ENCODE measurements at regions not wholly inside any gene's neighbourhood (a gene's known extent, or its start where the extent isn't known, plus 50 kb on each side); places are given as distances from the start of the nearest gene placed in this dataset.

DNA sequence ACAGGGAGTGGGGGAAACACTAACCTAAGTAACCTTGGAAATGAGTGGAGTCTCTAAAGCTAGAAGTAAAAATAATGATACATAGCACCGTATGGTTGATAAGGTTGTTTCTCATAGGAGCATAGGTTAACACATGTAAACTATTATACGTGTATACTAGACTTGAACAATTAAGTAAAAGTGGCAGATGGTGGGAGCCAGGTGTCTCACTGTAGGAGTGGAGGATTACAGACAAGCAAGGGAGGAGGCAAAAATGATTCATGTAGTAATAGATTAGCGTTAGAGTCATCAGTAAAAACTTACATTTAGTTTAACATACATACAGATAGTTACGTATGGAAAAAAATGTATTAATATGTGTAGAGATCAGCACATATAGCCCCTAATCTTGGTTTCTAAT lies 138.4 kb upstream of the DSCAM start:
- no peak for DNase-seq (ENCODE audit: low spot score)

DNA sequence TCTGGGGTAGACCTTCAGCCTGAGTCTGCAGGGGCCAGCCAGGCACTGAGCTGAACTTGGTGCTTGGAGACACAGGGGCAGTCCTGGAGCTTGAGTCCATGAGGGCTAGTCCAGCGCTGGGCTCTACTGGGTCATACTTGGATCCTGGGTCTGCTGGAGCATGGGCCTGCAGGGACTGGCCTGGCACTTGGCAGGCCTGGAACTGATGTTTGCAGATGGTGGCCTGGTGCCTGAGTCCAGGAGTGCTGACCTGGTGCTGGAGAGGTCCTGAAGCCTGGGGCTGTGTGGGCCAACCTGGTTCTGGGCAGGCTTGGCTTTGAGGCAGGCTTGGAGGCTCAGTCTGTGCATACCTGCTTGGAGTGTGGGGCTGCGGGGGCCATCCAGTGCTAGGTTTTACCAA lies 143.4 kb upstream of the DSCAM start:
- no peak for DNase-seq (ENCODE audit: low spot score)

DNA sequence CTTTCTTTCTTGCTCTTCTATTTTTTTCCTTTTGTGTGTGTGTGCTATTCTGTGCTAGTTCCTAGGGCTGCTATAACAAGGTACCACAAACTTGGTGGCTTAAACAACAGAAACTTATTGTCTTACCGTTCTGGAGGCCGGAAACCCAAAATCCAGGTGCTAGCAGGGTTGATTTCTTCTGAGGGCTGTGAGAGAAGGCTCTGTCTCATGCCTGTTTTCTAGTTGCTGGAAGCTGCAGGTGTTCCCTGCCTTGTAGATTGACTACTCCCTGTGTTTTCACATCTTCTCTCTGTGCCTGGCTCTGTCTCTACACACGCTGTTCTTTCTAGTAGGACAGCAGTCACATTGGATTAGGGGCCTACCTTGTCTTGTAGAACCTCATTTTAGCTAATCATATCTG lies 150.9 kb upstream of the DSCAM start:
- DNase-seq (ENCODE audit: low spot score): no peak

DNA sequence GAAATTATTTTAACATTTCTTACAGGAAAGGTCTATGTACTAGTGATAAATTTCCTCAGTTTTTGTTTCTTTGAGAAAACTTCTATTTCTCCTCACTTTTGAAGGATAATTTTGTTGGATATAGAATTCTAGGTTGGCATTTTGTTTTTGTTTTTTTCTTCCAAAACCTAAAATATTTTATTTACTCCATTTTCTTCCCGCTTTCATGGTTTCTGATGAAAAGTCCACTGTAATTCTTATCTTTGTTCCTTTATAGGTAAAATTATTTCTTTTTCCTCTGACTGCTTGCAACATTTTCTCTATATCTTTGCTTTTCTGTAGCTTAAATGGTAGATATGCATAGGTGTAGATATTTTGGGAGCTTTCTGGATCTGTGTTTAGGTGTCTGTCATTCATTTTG lies 153.9 kb upstream of the DSCAM start:
- no peak for DNase-seq (ENCODE audit: low spot score)

- DNase-seq (ENCODE audit: low spot score): no peak
Measured at GRCh38 chr21:41006636-41007035, 159.7 kb upstream of the DSCAM start.

DNA sequence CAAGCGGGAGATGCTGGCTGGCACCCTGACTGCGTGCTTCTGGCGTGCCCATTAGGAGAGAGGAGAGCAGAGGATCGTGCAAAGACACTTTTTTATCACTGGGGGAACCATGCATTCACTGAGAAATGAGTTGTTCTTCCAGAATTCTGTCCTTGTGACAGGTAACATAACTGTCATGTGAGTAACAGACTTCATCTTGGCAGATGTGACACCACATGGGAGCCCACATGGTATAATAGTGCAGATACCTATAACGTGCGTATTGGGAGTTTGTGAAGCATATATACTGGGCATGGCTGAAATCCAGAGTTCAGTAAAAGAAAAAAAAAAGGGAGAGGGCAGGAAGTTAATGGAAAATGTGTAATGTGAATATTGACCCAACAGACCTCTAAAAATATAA lies 159.6 kb upstream of the BACE2 start:
- no peak for DNase-seq (ENCODE audit: low spot score)

DNA sequence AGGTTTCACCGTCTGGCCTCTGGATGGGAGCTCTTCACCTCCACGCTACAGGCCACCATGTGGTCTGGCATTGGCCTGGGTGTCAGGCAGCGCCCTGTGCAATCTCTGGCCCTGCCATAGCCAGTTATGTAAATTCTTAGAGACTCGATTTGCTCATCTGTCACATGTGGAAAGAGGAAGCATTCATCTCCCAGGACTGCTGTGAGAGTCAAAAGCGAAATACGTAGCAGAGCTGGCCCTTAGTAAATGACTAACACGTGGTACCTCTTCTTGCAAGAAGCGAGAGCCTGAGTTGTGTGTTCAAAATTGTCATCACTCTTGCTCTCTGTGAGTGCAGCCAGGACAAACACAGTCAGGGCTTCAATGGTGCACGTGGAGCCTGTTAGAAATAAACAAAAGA lies 159.0 kb upstream of the BACE2 start:
- DNase-seq (ENCODE audit: low spot score): no peak

DNA sequence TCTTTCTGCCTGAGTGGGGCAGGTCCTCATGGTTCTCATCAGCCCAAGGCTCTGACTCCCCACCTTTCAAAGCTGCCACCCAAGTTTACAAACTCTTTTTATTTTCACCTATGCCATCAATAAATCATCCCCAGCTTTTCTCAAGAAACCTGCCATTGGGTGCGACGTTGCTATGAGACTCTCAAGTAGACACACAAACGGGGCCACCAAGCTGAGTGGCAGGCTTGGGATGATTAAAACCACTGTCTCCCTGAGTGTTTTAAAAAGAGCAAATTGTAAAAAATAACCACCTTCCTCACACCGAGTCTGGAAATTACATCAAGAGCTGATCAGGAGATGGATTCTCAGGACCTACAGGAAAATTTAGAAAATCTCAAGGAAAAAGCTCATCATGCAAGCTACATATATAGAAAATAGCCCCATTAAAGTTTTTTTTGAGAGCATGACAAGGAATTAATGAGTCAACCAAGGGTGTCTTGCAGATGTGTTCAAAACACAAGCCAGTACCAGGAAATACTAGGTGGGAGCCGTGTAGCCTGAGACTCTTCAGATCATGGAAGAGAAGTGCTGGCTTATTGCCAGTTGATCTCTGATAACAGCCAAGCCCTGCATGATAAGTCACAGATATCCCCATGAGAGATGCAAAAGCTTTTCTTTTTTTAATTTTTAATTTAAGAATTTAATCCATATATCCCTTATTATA lies 158.4 kb upstream of the BACE2 start:
- no peak for DNase-seq (ENCODE audit: low spot score)

- DNase-seq (ENCODE audit: low spot score): no peak
Measured at GRCh38 chr21:41010101-41010435, 157.9 kb upstream of the BACE2 start.

GRCh38 chr21:41011098-41011731 lies 156.7 kb upstream of the BACE2 start:
- DNase-seq (ENCODE audit: low spot score): no peak

DNA sequence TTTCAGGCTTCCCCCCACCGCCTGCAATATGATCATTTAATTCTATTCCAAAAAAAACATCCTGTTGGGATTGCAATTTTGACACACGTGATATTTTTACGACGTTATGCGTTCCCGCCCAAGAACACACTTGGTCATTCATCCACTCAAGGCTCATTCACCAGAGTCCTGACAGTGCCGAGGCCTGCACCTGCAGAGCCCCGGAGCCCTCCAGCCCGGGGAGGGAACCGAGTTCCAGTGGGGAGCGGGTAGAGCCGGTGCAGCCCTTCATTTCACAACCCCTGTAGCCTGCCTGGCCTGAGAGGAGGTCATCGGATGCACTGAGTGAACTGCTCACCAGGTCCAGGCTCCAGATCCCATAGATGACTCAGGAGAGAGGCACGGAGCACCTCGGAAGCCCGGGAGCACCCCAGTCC lies 156.0 kb upstream of the BACE2 start:
- no peak for DNase-seq (ENCODE audit: low spot score)

GRCh38 chr21:41012425-41012824 lies 155.5 kb upstream of the BACE2 start:
- no peak for DNase-seq (ENCODE audit: low spot score)

DNA sequence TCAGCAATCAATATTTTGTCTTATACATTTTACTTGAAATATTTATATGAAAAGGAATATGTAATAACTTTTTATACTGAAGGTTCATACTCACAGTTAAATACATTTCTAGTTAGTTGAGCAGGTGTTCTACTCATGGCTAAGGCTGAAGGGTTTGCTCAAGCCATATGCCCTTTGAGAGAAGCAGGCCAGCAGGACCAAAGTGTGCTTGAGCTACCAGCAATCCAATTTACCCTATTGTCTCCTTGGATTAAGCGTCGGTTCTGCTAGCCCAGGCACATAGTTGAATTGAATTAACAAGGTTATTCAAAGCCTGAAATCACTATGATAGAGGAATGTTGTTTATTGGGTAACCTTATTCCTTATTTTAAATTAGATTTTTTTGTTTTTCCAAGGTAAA lies 151.5 kb upstream of the BACE2 start:
- DNase-seq (ENCODE audit: low spot score): no peak

DNA sequence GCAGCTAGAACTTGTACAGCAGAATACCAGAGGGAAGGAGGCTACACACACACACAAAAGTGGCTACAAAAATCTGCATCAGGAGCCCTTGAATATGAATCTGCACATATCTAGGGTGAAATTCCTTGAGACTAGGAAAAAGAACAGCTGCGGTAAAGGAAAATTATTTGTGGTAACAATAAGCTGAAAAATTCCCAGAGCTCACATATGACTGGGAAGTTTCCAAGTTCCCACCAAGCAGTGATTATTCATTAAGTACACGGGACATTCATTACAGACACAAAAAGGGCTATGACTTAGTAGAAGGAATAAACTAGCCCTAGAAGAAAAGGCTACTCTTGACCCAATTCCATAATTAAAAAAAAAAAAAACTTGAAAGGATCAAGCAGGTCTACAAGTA lies 149.5 kb upstream of the BACE2 start:
- DNase-seq (ENCODE audit: low spot score): no peak

DNA sequence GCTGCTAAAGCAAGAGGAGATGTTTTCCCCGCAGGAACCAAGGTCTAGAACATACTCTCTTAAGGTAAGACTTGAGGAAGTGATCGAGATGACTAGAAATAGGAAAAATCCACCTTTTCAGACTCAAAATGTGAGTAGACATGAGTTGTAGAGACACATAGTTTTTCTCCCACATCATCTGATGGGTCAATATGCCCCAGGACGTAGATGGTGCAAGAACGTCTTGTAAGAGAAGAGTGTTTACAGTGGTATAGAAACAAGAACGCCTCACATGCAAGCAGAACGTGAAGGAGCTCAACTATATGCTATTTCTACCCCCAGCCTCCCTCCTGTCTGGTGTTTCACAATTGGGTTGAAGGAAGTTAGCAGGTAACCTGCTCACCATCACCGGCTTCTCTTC lies 144.0 kb upstream of the BACE2 start:
- DNase-seq (ENCODE audit: low spot score): no peak

DNA sequence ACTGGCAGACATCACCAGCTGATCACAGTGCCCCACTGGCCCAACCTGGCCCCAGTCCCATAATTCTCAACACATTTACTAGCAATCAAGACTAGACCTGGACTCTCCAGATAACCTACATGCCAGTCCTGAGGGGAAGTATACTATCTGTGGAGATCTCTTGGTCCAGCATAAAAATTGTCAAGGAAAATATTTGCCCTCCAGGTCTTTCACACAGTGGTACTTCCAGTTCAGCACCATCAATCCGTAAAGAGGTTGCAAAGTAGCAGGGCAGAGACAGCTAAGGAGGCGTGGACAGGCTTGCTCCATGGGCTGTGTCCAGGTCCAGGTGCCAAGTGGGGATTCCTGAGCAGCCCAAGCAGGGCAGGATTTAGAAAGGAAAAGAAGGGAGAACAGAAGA lies 143.6 kb upstream of the BACE2 start:
- DNase-seq (ENCODE audit: low spot score): no peak

DNA sequence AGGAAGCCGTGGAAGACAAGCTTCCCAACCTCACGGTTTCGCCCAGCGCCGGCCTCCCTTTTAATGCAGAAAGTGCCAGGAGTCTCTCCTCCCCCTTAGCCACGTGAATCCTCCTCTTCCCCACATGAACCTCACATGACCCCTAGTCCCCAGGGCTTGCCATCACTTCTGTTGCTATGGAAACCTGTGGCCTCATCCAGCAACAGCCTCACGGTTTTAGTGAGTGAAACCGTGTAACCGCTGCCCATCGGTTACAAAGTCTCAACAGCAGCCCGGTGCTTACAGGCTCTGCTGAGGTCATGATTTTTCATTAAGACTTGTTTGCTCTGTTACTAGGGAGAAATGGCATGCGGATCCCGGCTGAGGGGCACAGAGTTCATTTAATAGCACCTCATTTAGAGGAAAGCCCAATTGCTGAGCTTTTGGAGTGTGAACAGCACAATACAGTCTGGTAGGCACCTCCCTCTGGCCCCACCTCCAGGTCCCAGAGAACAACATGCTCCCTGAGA lies 143.2 kb upstream of the BACE2 start:
- no peak for DNase-seq (ENCODE audit: low spot score)

DNA sequence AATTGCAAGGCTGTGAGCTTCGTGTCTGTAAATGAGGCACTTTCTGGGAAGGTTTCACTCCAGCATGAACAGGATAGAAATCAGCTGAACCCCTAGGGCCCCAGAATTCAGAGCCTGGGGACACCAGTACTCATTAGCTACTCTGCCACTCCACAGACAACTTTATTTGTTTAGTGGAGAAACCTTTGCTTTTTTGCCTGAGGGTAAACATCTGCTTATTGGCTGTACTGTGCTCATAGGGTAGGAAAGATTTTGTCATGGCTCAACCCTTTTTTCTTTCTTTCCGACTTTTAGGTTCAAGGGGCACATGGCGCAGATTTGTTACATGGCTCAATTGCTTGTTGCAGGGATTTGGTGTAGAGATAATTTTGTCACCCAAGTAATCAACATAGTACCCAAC lies 138.4 kb upstream of the BACE2 start:
- no peak for DNase-seq (ENCODE audit: low spot score)

- DNase-seq (ENCODE audit: low spot score): no peak
Measured at GRCh38 chr21:41031701-41032220, 136.2 kb upstream of the BACE2 start.

GRCh38 chr21:41032541-41032940 lies 135.4 kb upstream of the BACE2 start:
- no peak for DNase-seq (ENCODE audit: low spot score)

GRCh38 chr21:41037212-41037611 lies 130.7 kb upstream of the BACE2 start:
- DNase-seq (ENCODE audit: low spot score): no peak

- DNase-seq (ENCODE audit: low spot score): no peak
Measured at GRCh38 chr21:41037936-41038335, 130.0 kb upstream of the BACE2 start.

- DNase-seq (ENCODE audit: low spot score): no peak
Measured at GRCh38 chr21:41043014-41043413, 124.9 kb upstream of the BACE2 start.
